ENCODE measurements at regions not wholly inside any gene's neighbourhood (a gene's known extent, or its start where the extent isn't known, plus 50 kb on each side); places are given as distances from the start of the nearest gene placed in this dataset.

GRCh38 chr16:73430138-73430537 is 382.2 kb upstream of the ZFHX3 start:
- Histone ChIP-seq H3K4me3 (ENCODE audit: low read length in 2 of 2) (no peak overlapping the region), H3K4me1 (ENCODE audit: control insufficient read depth in 2 of 2, insufficient read depth in 2 of 2, low read length in 2 of 2) (no peaks in the 10 kb centered on the region), H3K9me3 (ENCODE audit: control insufficient read depth in 2 of 2, insufficient read depth in 1 of 2, low read length in 1 of 2) (no peaks in the 10 kb centered on the region), H3K27ac (ENCODE audit: low read depth in 1 of 2, low read length in 1 of 2) (no peak overlapping the region), H3K36me3 (ENCODE audit: control insufficient read depth in 2 of 2, insufficient read depth in 2 of 2, low read length in 1 of 2) (no peaks in the 10 kb centered on the region), H3K27me3 (ENCODE audit: control insufficient read depth in 2 of 2, insufficient read depth in 1 of 2, low read length in 1 of 2) (no peaks in the 10 kb centered on the region)
- DNase-seq (ENCODE audit: low read depth in 6 of 9, low spot score in 9 of 9): no peak
- 94% methylated on average over 3 of the region's 3 CpGs for WGBS

- no peak overlapping the region for H3K4me3 ChIP-seq (ENCODE audit: low read length in 2 of 2)
- no peaks in the 10 kb centered on the region for H3K27me3 ChIP-seq (ENCODE audit: control insufficient read depth in 2 of 2, insufficient read depth in 1 of 2, low read length in 1 of 2)
- no peak for DNase-seq (ENCODE audit: low read depth in 6 of 9, low spot score in 9 of 9)
- H3K27ac ChIP-seq (ENCODE audit: low read depth in 1 of 2, low read length in 1 of 2): no peak overlapping the region
- 89% methylated on average over 10 of the region's 10 CpGs for WGBS
- no peaks in the 10 kb centered on the region for H3K9me3 ChIP-seq (ENCODE audit: control insufficient read depth in 2 of 2, insufficient read depth in 1 of 2, low read length in 1 of 2)
- H3K4me1 ChIP-seq (ENCODE audit: control insufficient read depth in 2 of 2, insufficient read depth in 2 of 2, low read length in 2 of 2): no peaks in the 10 kb centered on the region
- no peaks in the 10 kb centered on the region for H3K36me3 ChIP-seq (ENCODE audit: control insufficient read depth in 2 of 2, insufficient read depth in 2 of 2, low read length in 1 of 2)
These were observed 380.2 kb upstream of the ZFHX3 start for GRCh38 chr16:73428121-73428520.

- WGBS: 93% methylated on average over 3 of the region's 3 CpGs
- no peak for DNase-seq (ENCODE audit: low read depth in 6 of 9, low spot score in 9 of 9)
- H3K27ac ChIP-seq (ENCODE audit: low read depth in 1 of 2, low read length in 1 of 2): no peak overlapping the region
- no peaks in the 10 kb centered on the region for H3K9me3 ChIP-seq (ENCODE audit: control insufficient read depth in 2 of 2, insufficient read depth in 1 of 2, low read length in 1 of 2)
- H3K36me3 ChIP-seq (ENCODE audit: control insufficient read depth in 2 of 2, insufficient read depth in 2 of 2, low read length in 1 of 2): no peaks in the 10 kb centered on the region
- no peaks in the 10 kb centered on the region for H3K4me1 ChIP-seq (ENCODE audit: control insufficient read depth in 2 of 2, insufficient read depth in 2 of 2, low read length in 2 of 2)
- no peaks in the 10 kb centered on the region for H3K27me3 ChIP-seq (ENCODE audit: control insufficient read depth in 2 of 2, insufficient read depth in 1 of 2, low read length in 1 of 2)
- H3K4me3 ChIP-seq (ENCODE audit: low read length in 2 of 2): no peak overlapping the region
These were observed 379.2 kb upstream of the ZFHX3 start for GRCh38 chr16:73427164-73427563.

- no peaks in the 10 kb centered on the region for H3K9me3 ChIP-seq (ENCODE audit: control insufficient read depth in 2 of 2, insufficient read depth in 1 of 2, low read length in 1 of 2)
- no peak overlapping the region for H3K27ac ChIP-seq (ENCODE audit: low read depth in 1 of 2, low read length in 1 of 2)
- no peaks in the 10 kb centered on the region for H3K36me3 ChIP-seq (ENCODE audit: control insufficient read depth in 2 of 2, insufficient read depth in 2 of 2, low read length in 1 of 2)
- no peaks in the 10 kb centered on the region for H3K27me3 ChIP-seq (ENCODE audit: control insufficient read depth in 2 of 2, insufficient read depth in 1 of 2, low read length in 1 of 2)
- no peak for DNase-seq (ENCODE audit: low read depth in 6 of 9, low spot score in 9 of 9)
- no peak overlapping the region for H3K4me3 ChIP-seq (ENCODE audit: low read length in 2 of 2)
- whole genome bisulfite sequencing: 69% methylated on average over 7 of the region's 7 CpGs
- H3K4me1 ChIP-seq (ENCODE audit: control insufficient read depth in 2 of 2, insufficient read depth in 2 of 2, low read length in 2 of 2): no peaks in the 10 kb centered on the region
These were observed 378.7 kb upstream of the ZFHX3 start for GRCh38 chr16:73426433-73427160.

- no peak overlapping the region for H3K4me3 ChIP-seq (ENCODE audit: low read length in 2 of 2)
- DNase-seq (ENCODE audit: low read depth in 6 of 9, low spot score in 9 of 9): no peak
- WGBS: 83% methylated on average over 7 of the region's 7 CpGs
- H3K27me3 ChIP-seq (ENCODE audit: control insufficient read depth in 2 of 2, insufficient read depth in 1 of 2, low read length in 1 of 2): no peaks in the 10 kb centered on the region
- H3K9me3 ChIP-seq (ENCODE audit: control insufficient read depth in 2 of 2, insufficient read depth in 1 of 2, low read length in 1 of 2): no peaks in the 10 kb centered on the region
- no peaks in the 10 kb centered on the region for H3K4me1 ChIP-seq (ENCODE audit: control insufficient read depth in 2 of 2, insufficient read depth in 2 of 2, low read length in 2 of 2)
- H3K36me3 ChIP-seq (ENCODE audit: control insufficient read depth in 2 of 2, insufficient read depth in 2 of 2, low read length in 1 of 2): no peaks in the 10 kb centered on the region
- H3K27ac ChIP-seq (ENCODE audit: low read depth in 1 of 2, low read length in 1 of 2): no peak overlapping the region
These were observed 372.7 kb upstream of the ZFHX3 start for GRCh38 chr16:73420676-73421075.

GRCh38 chr16:73420244-73420643 is 372.3 kb upstream of the ZFHX3 start:
- Histone ChIP-seq H3K27me3 (ENCODE audit: control insufficient read depth in 2 of 2, insufficient read depth in 1 of 2, low read length in 1 of 2) (no peaks in the 10 kb centered on the region), H3K4me1 (ENCODE audit: control insufficient read depth in 2 of 2, insufficient read depth in 2 of 2, low read length in 2 of 2) (no peaks in the 10 kb centered on the region), H3K9me3 (ENCODE audit: control insufficient read depth in 2 of 2, insufficient read depth in 1 of 2, low read length in 1 of 2) (no peaks in the 10 kb centered on the region), H3K4me3 (ENCODE audit: low read length in 2 of 2) (no peak overlapping the region), H3K27ac (ENCODE audit: low read depth in 1 of 2, low read length in 1 of 2) (no peak overlapping the region), H3K36me3 (ENCODE audit: control insufficient read depth in 2 of 2, insufficient read depth in 2 of 2, low read length in 1 of 2) (no peaks in the 10 kb centered on the region)
- WGBS: 94% methylated on average over 8 of the region's 8 CpGs
- no peak for DNase-seq (ENCODE audit: low read depth in 6 of 9, low spot score in 9 of 9)

GRCh38 chr16:73418691-73419090 is 370.8 kb upstream of the ZFHX3 start:
- no peaks in the 10 kb centered on the region for H3K27me3 ChIP-seq (ENCODE audit: control insufficient read depth in 2 of 2, insufficient read depth in 1 of 2, low read length in 1 of 2)
- H3K27ac ChIP-seq (ENCODE audit: low read depth in 1 of 2, low read length in 1 of 2): no peak overlapping the region
- no peak overlapping the region for H3K4me3 ChIP-seq (ENCODE audit: low read length in 2 of 2)
- no peaks in the 10 kb centered on the region for H3K36me3 ChIP-seq (ENCODE audit: control insufficient read depth in 2 of 2, insufficient read depth in 2 of 2, low read length in 1 of 2)
- no peaks in the 10 kb centered on the region for H3K4me1 ChIP-seq (ENCODE audit: control insufficient read depth in 2 of 2, insufficient read depth in 2 of 2, low read length in 2 of 2)
- 87% methylated on average over 6 of the region's 6 CpGs for WGBS
- H3K9me3 ChIP-seq (ENCODE audit: control insufficient read depth in 2 of 2, insufficient read depth in 1 of 2, low read length in 1 of 2): no peaks in the 10 kb centered on the region
- DNase-seq (ENCODE audit: low read depth in 6 of 9, low spot score in 9 of 9): no peak

- Histone ChIP-seq H3K4me3 (ENCODE audit: low read length in 2 of 2) (no peak overlapping the region), H3K4me1 (ENCODE audit: control insufficient read depth in 2 of 2, insufficient read depth in 2 of 2, low read length in 2 of 2) (no peaks in the 10 kb centered on the region), H3K36me3 (ENCODE audit: control insufficient read depth in 2 of 2, insufficient read depth in 2 of 2, low read length in 1 of 2) (no peaks in the 10 kb centered on the region), H3K27me3 (ENCODE audit: control insufficient read depth in 2 of 2, insufficient read depth in 1 of 2, low read length in 1 of 2) (no peaks in the 10 kb centered on the region), H3K9me3 (ENCODE audit: control insufficient read depth in 2 of 2, insufficient read depth in 1 of 2, low read length in 1 of 2) (no peaks in the 10 kb centered on the region), H3K27ac (ENCODE audit: low read depth in 1 of 2, low read length in 1 of 2) (no peak overlapping the region)
- no peak for DNase-seq (ENCODE audit: low read depth in 6 of 9, low spot score in 9 of 9)
- 92% methylated on average over 8 of the region's 8 CpGs for WGBS
These were observed 370.1 kb upstream of the ZFHX3 start for GRCh38 chr16:73418051-73418450.

GRCh38 chr16:73415286-73415685 is 367.4 kb upstream of the ZFHX3 start:
- no peak for DNase-seq (ENCODE audit: low read depth in 6 of 9, low spot score in 9 of 9)
- no peaks in the 10 kb centered on the region for H3K9me3 ChIP-seq (ENCODE audit: control insufficient read depth in 2 of 2, insufficient read depth in 1 of 2, low read length in 1 of 2)
- no peaks in the 10 kb centered on the region for H3K4me1 ChIP-seq (ENCODE audit: control insufficient read depth in 2 of 2, insufficient read depth in 2 of 2, low read length in 2 of 2)
- no peak overlapping the region for H3K27ac ChIP-seq (ENCODE audit: low read depth in 1 of 2, low read length in 1 of 2)
- H3K4me3 ChIP-seq (ENCODE audit: low read length in 2 of 2): no peak overlapping the region
- no peaks in the 10 kb centered on the region for H3K36me3 ChIP-seq (ENCODE audit: control insufficient read depth in 2 of 2, insufficient read depth in 2 of 2, low read length in 1 of 2)
- no peaks in the 10 kb centered on the region for H3K27me3 ChIP-seq (ENCODE audit: control insufficient read depth in 2 of 2, insufficient read depth in 1 of 2, low read length in 1 of 2)
- WGBS: 77% methylated on average over 1 of the region's 1 CpG

All from thymus (tissue), 11 donors.